ENCODE measurements at regions not wholly inside any gene's neighbourhood (a gene's known extent, or its start where the extent isn't known, plus 50 kb on each side); places are given as distances from the start of the nearest gene placed in this dataset.

GRCh38 chr3:24725514-24726255 is 231.0 kb upstream of the THRB start:
- TF ChIP-seq CTCF (conservative IDR thresholded peaks at IDR 0.05), result no peak
- Mint-ChIP-seq H3K27me3 (ENCODE audit: insufficient read depth) (peaks cover 4% of the 10 kb centered on the region), H3K9me3 (no peaks in the 10 kb centered on the region), H3K36me3 (ENCODE audit: low read depth) (no peaks in the 10 kb centered on the region), H3K4me3 (no peak overlapping the region), H3K27ac (no peak overlapping the region), H3K4me1 (no peaks in the 10 kb centered on the region)
- 85 to 92% methylated on average over 3 of the region's 3 CpGs for WGBS, 2 experiments (ENCODE audit: insufficient coverage in 1 of 2, insufficient read length in 1 of 2)
- no peaks in the 10 kb centered on the region for H3K9me3 ChIP-seq (ENCODE audit: control insufficient read depth, low read length)
- H3K4me3 ChIP-seq (ENCODE audit: low read length), result no peak overlapping the region
- H3K9ac ChIP-seq (ENCODE audit: extremely low read depth, low read length, poor library complexity, severe bottlenecking), result no peak overlapping the region
- no peak overlapping the region for H3K27ac ChIP-seq (ENCODE audit: low read depth, low read length)
- H3K36me3 ChIP-seq (ENCODE audit: control insufficient read depth, insufficient read depth, low read length), result no peaks in the 10 kb centered on the region
- DNase-seq, result no peak
- no peaks in the 10 kb centered on the region for H3K27me3 ChIP-seq (ENCODE audit: control insufficient read depth, insufficient read depth, low read length, poor library complexity, severe bottlenecking)
- H3K4me1 ChIP-seq (ENCODE audit: control insufficient read depth, insufficient read depth, low read length), result no peaks in the 10 kb centered on the region

- Histone ChIP-seq H3K27ac (ENCODE audit: low read depth, low read length) (no peak overlapping the region), H3K4me1 (ENCODE audit: control insufficient read depth, insufficient read depth, low read length) (no peaks in the 10 kb centered on the region), H3K9me3 (ENCODE audit: control insufficient read depth, low read length) (no peaks in the 10 kb centered on the region), H3K4me3 (ENCODE audit: low read length) (no peak overlapping the region), H3K36me3 (ENCODE audit: control insufficient read depth, insufficient read depth, low read length) (no peaks in the 10 kb centered on the region), H3K9ac (ENCODE audit: extremely low read depth, low read length, poor library complexity, severe bottlenecking) (no peak overlapping the region), H3K27me3 (ENCODE audit: control insufficient read depth, insufficient read depth, low read length, poor library complexity, severe bottlenecking) (no peaks in the 10 kb centered on the region)
- 71% methylated on average over 2 of the region's 2 CpGs; no CpG with 5 or more reads in 1 of the 2 experiments for WGBS, 2 experiments (ENCODE audit: insufficient coverage in 1 of 2, insufficient read length in 1 of 2)
- Mint-ChIP-seq H3K27me3 (ENCODE audit: insufficient read depth) (peaks cover 4% of the 10 kb centered on the region), H3K4me1 (no peaks in the 10 kb centered on the region), H3K27ac (no peak overlapping the region), H3K9me3 (no peaks in the 10 kb centered on the region), H3K4me3 (no peak overlapping the region), H3K36me3 (ENCODE audit: low read depth) (no peaks in the 10 kb centered on the region)
- TF ChIP-seq CTCF (conservative IDR thresholded peaks at IDR 0.05), result peak; percentile 55
- DNase-seq, result no peak
Observed at GRCh38 chr3:24726423-24726822, 231.8 kb upstream of the THRB start.

GRCh38 chr3:24730173-24730572 is 235.5 kb upstream of the THRB start:
- Mint-ChIP-seq H3K9me3 (peaks cover 7% of the 10 kb centered on the region), H3K36me3 (ENCODE audit: low read depth) (no peaks in the 10 kb centered on the region), H3K4me1 (peaks cover 4% of the 10 kb centered on the region), H3K27me3 (ENCODE audit: insufficient read depth) (no peaks in the 10 kb centered on the region), H3K27ac (no peak overlapping the region), H3K4me3 (no peak overlapping the region)
- Histone ChIP-seq H3K27me3 (ENCODE audit: control insufficient read depth, insufficient read depth, low read length, poor library complexity, severe bottlenecking) (no peaks in the 10 kb centered on the region), H3K27ac (ENCODE audit: low read depth, low read length) (no peak overlapping the region), H3K9ac (ENCODE audit: extremely low read depth, low read length, poor library complexity, severe bottlenecking) (no peak overlapping the region), H3K36me3 (ENCODE audit: control insufficient read depth, insufficient read depth, low read length) (no peaks in the 10 kb centered on the region), H3K9me3 (ENCODE audit: control insufficient read depth, low read length) (peaks cover 17% of the 10 kb centered on the region), H3K4me1 (ENCODE audit: control insufficient read depth, insufficient read depth, low read length) (no peaks in the 10 kb centered on the region), H3K4me3 (ENCODE audit: low read length) (no peak overlapping the region)
- no peak for DNase-seq
- WGBS, 2 experiments (ENCODE audit: insufficient coverage in 1 of 2, insufficient read length in 1 of 2), result 60% methylated on average over 1 of the region's 1 CpG; no CpG with 5 or more reads in 1 of the 2 experiments
- no peak for TF ChIP-seq CTCF (conservative IDR thresholded peaks at IDR 0.05)

Data from endodermal cell (in vitro differentiated cells).